ENCODE measurements at regions not wholly inside any gene's neighbourhood (a gene's known extent, or its start where the extent isn't known, plus 50 kb on each side); places are given as distances from the start of the nearest gene placed in this dataset.

DNA sequence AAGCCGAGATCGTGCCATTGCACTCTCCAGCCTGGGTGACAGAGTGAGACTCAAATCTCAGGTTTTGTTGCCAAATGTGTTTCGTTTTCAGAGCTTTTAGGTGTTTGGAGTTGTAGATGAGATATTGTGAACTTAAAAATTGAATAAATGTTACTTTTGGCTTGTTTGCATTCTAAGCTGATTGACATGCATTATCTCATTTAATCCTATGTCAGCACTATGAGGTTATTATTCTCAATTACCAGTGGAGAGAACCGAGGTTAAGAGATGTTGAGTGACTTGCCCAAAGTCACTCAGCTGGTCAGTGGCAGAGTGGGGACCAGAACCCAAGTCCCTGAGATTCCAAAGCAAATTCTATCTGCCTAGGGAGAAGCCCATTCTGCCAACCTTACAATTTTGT is 72.6 kb upstream of the PIM1 start:
- TF ChIP-seq CTCF (IDR thresholded peaks at IDR 0.05) (no peak), POLR2A (IDR thresholded peaks at IDR 0.05) (no peak)

All from thyroid gland (tissue), 4 donors.